ENCODE measurements at regions not wholly inside any gene's neighbourhood (a gene's known extent, or its start where the extent isn't known, plus 50 kb on each side); places are given as distances from the start of the nearest gene placed in this dataset. TPM values are rescaled to one million over a fixed set of nuclear protein-coding genes. Genes with fewer than 3 reads are reported as not detected.
"Not testable (repeated sequence)": the region's sequence is repeated elsewhere in the genome, so short reads cannot be mapped to it uniquely, and the experiment has no call there.

GRCh38 chr1:149708192-149708853 is 74.2 kb upstream of the FCGR1A start:
- TF ChIP-seq EP300 (IDR thresholded peaks at IDR 0.05), result peak in 1 of 2 donors; percentile 22
- not testable (repeated sequence) for H3K9me3 ChIP-seq, H3K36me3 ChIP-seq, H3K27ac ChIP-seq, H3K27me3 ChIP-seq, H3K4me1 ChIP-seq
- WGBS, 2 donors, result 2 to 7% methylated on average over 7 to 12 of the region's 22 CpGs
- DNase-seq (ENCODE audit: low spot score in 2 of 2), result peak in 1 of 2 donors; percentile 84
- H3K4me3 ChIP-seq, result peak overlapping the region in 2 of 4 donors; percentile 26 to 27

DNA sequence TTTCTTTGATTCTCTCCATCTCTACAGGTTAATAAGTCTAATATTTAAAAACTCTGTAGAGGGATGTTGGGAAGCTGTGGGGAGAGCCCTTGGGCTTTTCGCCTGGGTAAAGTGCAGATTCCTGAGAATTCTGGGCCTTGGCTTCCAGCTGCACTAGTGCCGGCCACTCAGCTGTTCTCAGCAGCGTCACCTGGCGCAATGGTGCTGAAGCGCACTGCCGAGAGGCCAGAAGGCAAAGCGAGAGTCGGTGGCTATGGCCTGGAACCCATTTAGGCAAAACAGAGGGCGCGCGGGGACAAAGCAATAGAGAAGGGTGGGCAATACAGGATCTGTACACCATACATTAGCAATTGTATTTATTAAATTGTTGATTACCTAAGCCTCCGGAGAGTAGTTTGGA is 70.8 kb upstream of the FCGR1A start:
- H3K9me3 ChIP-seq; H3K36me3 ChIP-seq; H3K27me3 ChIP-seq; DNase-seq (ENCODE audit: low spot score in 2 of 2); H3K4me3 ChIP-seq; H3K27ac ChIP-seq; H3K4me1 ChIP-seq: not testable (repeated sequence)
- 80% methylated on average over 1 of the region's 12 CpGs; no CpG with 5 or more reads in 1 of the 2 donors for WGBS, 2 donors

GRCh38 chr1:149712154-149712927 is 70.2 kb upstream of the FCGR1A start:
- not testable (repeated sequence) for H3K36me3 ChIP-seq, H3K27ac ChIP-seq, H3K9me3 ChIP-seq, H3K4me1 ChIP-seq, H3K27me3 ChIP-seq
- peak; percentile 27 to 83 for DNase-seq (ENCODE audit: low spot score in 2 of 2)
- 34 to 43% methylated on average over 23 of the region's 30 CpGs for WGBS, 2 donors
- H3K4me3 ChIP-seq, result peak overlapping the region in 1 of 4 donors; percentile 32

DNA sequence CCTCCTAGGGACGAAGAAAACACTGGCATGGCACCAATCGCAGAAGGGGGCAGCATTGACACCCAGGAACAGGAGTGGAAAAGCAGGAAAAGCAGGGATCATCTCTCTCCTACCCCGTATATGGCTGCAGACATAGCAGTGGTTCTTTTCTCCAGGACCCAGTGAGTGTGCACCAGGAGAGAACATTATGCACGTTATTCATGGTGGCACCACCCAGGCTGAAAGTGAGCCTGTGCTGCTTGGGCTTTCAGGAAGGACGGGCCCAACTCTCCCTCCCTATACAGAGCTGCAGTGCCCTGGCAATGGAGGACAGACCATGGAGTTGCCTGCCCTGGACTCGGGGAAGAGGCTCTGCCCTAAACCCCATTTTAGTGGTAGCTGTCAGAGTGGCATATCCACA is 69.0 kb upstream of the FCGR1A start:
- H3K4me3 ChIP-seq; H3K9me3 ChIP-seq; DNase-seq (ENCODE audit: low spot score in 2 of 2); H3K27me3 ChIP-seq; H3K27ac ChIP-seq; H3K36me3 ChIP-seq; H3K4me1 ChIP-seq: not testable (repeated sequence)
- 24 to 61% methylated on average over 2 of the region's 6 CpGs for WGBS, 2 donors

GRCh38 chr1:149713952-149714351 is 68.5 kb upstream of the FCGR1A start:
- H3K36me3 ChIP-seq; H3K27ac ChIP-seq; H3K4me3 ChIP-seq; DNase-seq (ENCODE audit: low spot score in 2 of 2); H3K9me3 ChIP-seq; H3K4me1 ChIP-seq; H3K27me3 ChIP-seq: not testable (repeated sequence)
- no CpG with 5 or more reads among the region's 4 CpGs for WGBS, 2 donors

DNA sequence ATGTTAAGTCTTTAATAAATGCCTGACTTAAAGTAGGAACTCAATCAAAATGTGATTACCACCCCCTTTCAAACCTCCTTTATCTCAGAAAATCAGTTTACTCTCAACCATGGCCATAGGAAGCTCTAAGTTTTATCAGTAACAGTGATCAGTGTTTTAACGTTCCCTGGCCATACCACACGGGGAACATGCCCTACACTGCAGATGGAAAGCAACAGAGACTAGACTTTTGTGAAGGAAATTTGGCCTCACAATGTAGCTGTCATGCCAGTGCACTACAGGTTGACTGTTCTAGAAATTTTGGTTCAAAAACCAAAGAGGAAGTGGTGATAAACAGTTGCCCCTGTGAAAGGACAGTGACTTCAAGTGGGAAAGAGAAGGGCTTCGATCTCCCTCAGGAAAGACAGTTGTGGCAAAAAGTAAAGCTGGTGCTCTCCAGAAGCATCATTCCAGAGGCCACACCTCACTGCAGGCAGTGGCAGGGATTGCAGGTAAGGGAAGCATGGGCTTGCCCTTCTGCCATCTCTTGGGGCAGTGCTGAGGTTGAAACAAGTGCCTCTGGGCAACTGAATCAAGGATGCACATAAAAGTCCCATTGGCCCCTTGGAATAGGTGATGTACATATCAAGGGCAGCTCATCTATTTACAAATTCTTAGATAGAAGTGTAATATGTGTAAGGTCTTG is 57.7 kb upstream of the FCGR1A start:
- H3K27me3 ChIP-seq; H3K4me1 ChIP-seq; H3K9me3 ChIP-seq; H3K4me3 ChIP-seq; H3K36me3 ChIP-seq; H3K27ac ChIP-seq; DNase-seq (ENCODE audit: low spot score in 2 of 2): not testable (repeated sequence)
- no CpG with 5 or more reads among the region's 3 CpGs for WGBS, 2 donors

GRCh38 chr1:149726688-149727087 is 55.8 kb upstream of the FCGR1A start:
- H3K9me3 ChIP-seq; H3K4me3 ChIP-seq; H3K4me1 ChIP-seq; H3K27me3 ChIP-seq; H3K36me3 ChIP-seq; DNase-seq (ENCODE audit: low spot score in 2 of 2); H3K27ac ChIP-seq: not testable (repeated sequence)
- WGBS, 2 donors, result 40% methylated on average over 1 of the region's 4 CpGs; no CpG with 5 or more reads in 1 of the 2 donors

DNA sequence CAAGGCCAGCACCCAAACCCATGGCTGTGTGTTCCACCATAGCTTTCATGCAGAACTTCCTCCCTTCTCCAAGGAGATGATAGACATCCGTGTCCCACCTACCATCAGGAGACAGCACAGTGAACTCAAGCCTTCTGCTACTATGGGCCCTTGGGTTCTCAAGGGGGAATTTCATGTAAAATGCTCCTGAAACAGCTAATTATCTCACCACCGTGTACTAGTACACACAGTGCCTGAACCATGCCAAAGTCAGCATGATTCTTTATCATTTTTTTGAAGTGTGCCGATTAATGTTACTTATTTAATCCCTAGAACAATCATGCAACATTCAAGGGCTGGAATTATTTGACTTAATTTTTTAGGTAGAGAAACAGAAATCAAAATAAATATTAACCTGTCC is 53.9 kb upstream of the FCGR1A start:
- H3K9me3 ChIP-seq; H3K4me3 ChIP-seq; DNase-seq (ENCODE audit: low spot score in 2 of 2); H3K4me1 ChIP-seq; H3K27ac ChIP-seq; H3K27me3 ChIP-seq; H3K36me3 ChIP-seq: not testable (repeated sequence)
- no CpG with 5 or more reads among the region's 3 CpGs for WGBS, 2 donors

Small RNAs in the stretch of these regions (small RNA-seq; reads per million reads assigned to genes)
- 0.38 reads per million for gene RF00003
- not detected for gene RNU1-68P
